Liver (tissue), 8 donors: ENCODE measurements at regions not wholly inside any gene's neighbourhood (a gene's known extent, or its start where the extent isn't known, plus 50 kb on each side); places are given as distances from the start of the nearest gene placed in this dataset.

Experiments
- DNase-seq: peaks from one replicate; pipeline ENCODE4 v3.0.0-alpha.2; 2017; ENCODE audit warnings: low spot score
- H3K27ac ChIP-seq, 2 donors: one replicate each; pipeline ENCODE4 v1.7.0; 2013; ENCODE audit warnings: inconsistent platforms in 2 of 2, low read length in 2 of 2, control low read depth in 1 of 2, low read depth in 1 of 2, mild to moderate bottlenecking in 1 of 2
- H3K27me3 ChIP-seq, 4 donors: one replicate each; pipeline versions ENCODE4 v1.6.1 to v1.7.0; 2013; ENCODE audit warnings: low read length in 3 of 4, inconsistent platforms in 1 of 4, mild to moderate bottlenecking in 1 of 4, moderate library complexity in 1 of 4; ENCODE audit not compliant: control insufficient read depth in 4 of 4, insufficient read depth in 4 of 4
- H3K36me3 ChIP-seq, 4 donors: one replicate each; pipeline versions ENCODE4 v1.6.1 to v1.7.0; 2013; ENCODE audit warnings: low read length in 3 of 4, mild to moderate bottlenecking in 3 of 4, low read depth in 1 of 4, moderate library complexity in 1 of 4; ENCODE audit not compliant: control insufficient read depth in 4 of 4, insufficient read depth in 3 of 4
- H3K4me1 ChIP-seq, 4 donors: one replicate each; pipeline versions ENCODE4 v1.6.1 to v1.7.0; 2013; ENCODE audit warnings: low read length in 3 of 4, mild to moderate bottlenecking in 3 of 4, moderate library complexity in 1 of 4; ENCODE audit not compliant: control insufficient read depth in 4 of 4, insufficient read depth in 4 of 4
- H3K4me3 ChIP-seq, 3 donors: one replicate each; pipeline versions ENCODE4 v1.6.1 to v1.7.0; 2013; ENCODE audit warnings: low read length in 3 of 3, control low read depth in 1 of 3, low read depth in 1 of 3, mild to moderate bottlenecking in 1 of 3
- H3K9ac ChIP-seq, 2 donors: one replicate each; pipeline ENCODE4 v1.7.0; 2013; ENCODE audit warnings: low read length in 2 of 2, mild to moderate bottlenecking in 2 of 2, moderate library complexity in 2 of 2, control low read depth in 1 of 2, low read depth in 1 of 2
- H3K9me3 ChIP-seq, 4 donors: one replicate each; pipeline versions ENCODE4 v1.6.1 to v1.7.0; 2013; ENCODE audit warnings: low read length in 3 of 4; ENCODE audit not compliant: control insufficient read depth in 4 of 4
- ATF3 ChIP-seq: IDR thresholded peaks from 2 replicates; pipeline ENCODE4 v1.6.1; 2016; ENCODE audit warnings: antibody characterized with exemption
- CTCF ChIP-seq: fragments of 150-350 bp; IDR thresholded peaks from 2 replicates; pipeline ENCODE4 v1.5.1; 2017; ENCODE audit warnings: improper control_type of control experiment, low read depth, low read length; ENCODE audit not compliant: missing input control
- EGR1 ChIP-seq, 2 donors: IDR thresholded peaks; 2 replicates each; pipeline ENCODE4 v1.6.1; 2016 to 2018; ENCODE audit warnings: antibody characterized with exemption in 2 of 2, low read depth in 2 of 2
- FOXA1 ChIP-seq: IDR thresholded peaks from 2 replicates; pipeline ENCODE4 v1.6.1; 2016; ENCODE audit warnings: antibody characterized with exemption
- FOXA2 ChIP-seq: IDR thresholded peaks from 2 replicates; pipeline ENCODE4 v1.6.1; 2016; ENCODE audit warnings: antibody characterized with exemption
- GABPA ChIP-seq, 2 donors: IDR thresholded peaks in 1 of 2; conservative IDR thresholded peaks in 1 of 2; 2 replicates each; pipeline ENCODE4 v1.6.1; 2016; ENCODE audit warnings: antibody characterized with exemption in 2 of 2, mild to moderate bottlenecking in 1 of 2, moderate library complexity in 1 of 2
- HNF4A ChIP-seq, 2 donors: conservative IDR thresholded peaks; 2 replicates each; pipeline ENCODE4 v1.6.1; 2016; ENCODE audit warnings: antibody characterized with exemption in 2 of 2, mild to moderate bottlenecking in 2 of 2
- HNF4G ChIP-seq: IDR thresholded peaks from 2 replicates; pipeline ENCODE4 v1.6.1; 2016; ENCODE audit warnings: antibody characterized with exemption
- JUND ChIP-seq, 2 donors: IDR thresholded peaks; 2 replicates each; pipeline ENCODE4 v1.6.1; 2016; ENCODE audit warnings: antibody characterized with exemption in 2 of 2
- MAX ChIP-seq: IDR thresholded peaks from 2 replicates; pipeline ENCODE4 v1.6.1; 2016; ENCODE audit warnings: antibody characterized with exemption
- NR2F2 ChIP-seq: IDR thresholded peaks from 2 replicates; pipeline ENCODE4 v1.6.1; 2016; ENCODE audit warnings: antibody characterized with exemption
- RAD21 ChIP-seq, 2 donors: IDR thresholded peaks; 2 replicates each; pipeline ENCODE4 v1.6.1; 2016; ENCODE audit warnings: antibody characterized with exemption in 2 of 2, mild to moderate bottlenecking in 2 of 2
- REST ChIP-seq: IDR thresholded peaks from 2 replicates; pipeline ENCODE4 v1.6.1; 2016; ENCODE audit warnings: antibody characterized with exemption, mild to moderate bottlenecking
- RXRA ChIP-seq, 2 donors: IDR thresholded peaks; 2 replicates each; pipeline ENCODE4 v1.6.1; 2017 to 2018; ENCODE audit warnings: antibody characterized with exemption in 2 of 2, mild to moderate bottlenecking in 1 of 2
- SP1 ChIP-seq: IDR thresholded peaks from 2 replicates; pipeline ENCODE4 v1.6.1; 2018; ENCODE audit warnings: antibody characterized with exemption, mild to moderate bottlenecking
- TAF1 ChIP-seq: conservative IDR thresholded peaks from 2 replicates; pipeline ENCODE4 v1.6.1; 2016; ENCODE audit warnings: antibody characterized with exemption, mild to moderate bottlenecking
- YY1 ChIP-seq: IDR thresholded peaks from 2 replicates; pipeline ENCODE4 v1.6.1; 2016; ENCODE audit warnings: antibody characterized with exemption, mild to moderate bottlenecking
- ZBTB33 ChIP-seq: IDR thresholded peaks from 2 replicates; pipeline ENCODE4 v1.6.1; 2016; ENCODE audit warnings: antibody characterized with exemption
- WGBS: extraction: QIAGEN DNeasy Blood & Tissue Kit; methylation state at CpG from one replicate; pipeline ENCODE4 v1.1.7; 2013; 5-methylcytosine and 5-hydroxymethylcytosine counted together
- donor health status: healthy.
- donor health status: healthy.
- donor health status: healthy.
- donor health status: healthy.
- donor health status: healthy.

- 91% methylated on average over 6 of the region's 6 CpGs for WGBS
- Histone ChIP-seq H3K27ac (no peak overlapping the region), H3K4me1 (peaks cover 0 to 14% (median 12%) of the 10 kb centered on the region in 4 donors), H3K4me3 (no peak overlapping the region), H3K27me3 (no peaks in the 10 kb centered on the region), H3K9me3 (no peaks in the 10 kb centered on the region), H3K36me3 (no peaks in the 10 kb centered on the region), H3K9ac (no peak overlapping the region)
- DNase-seq = no peak
- no peak for TF ChIP-seq EGR1 (IDR thresholded peaks at IDR 0.05; ENCODE audit: low read depth in 2 of 2)
- no peak for TF ChIP-seq FOXA2
- no peak for TF ChIP-seq RAD21 (IDR thresholded peaks at IDR 0.05)
- no peak for TF ChIP-seq HNF4A (conservative IDR thresholded peaks at IDR 0.05)
- no peak for TF ChIP-seq GABPA (IDR thresholded peaks at IDR 0.05 in 1 of 2, conservative IDR thresholded peaks at IDR 0.05 in 1 of 2)
- no peak for TF ChIP-seq HNF4G
- TF ChIP-seq SP1 = no peak
- TF ChIP-seq YY1 = no peak
- no peak for TF ChIP-seq REST
- no peak for TF ChIP-seq TAF1
- TF ChIP-seq MAX = no peak
- no peak for TF ChIP-seq CTCF
- no peak for TF ChIP-seq NR2F2
- TF ChIP-seq FOXA1 = no peak
- no peak for TF ChIP-seq ATF3
- TF ChIP-seq RXRA (IDR thresholded peaks at IDR 0.05) = no peak
- no peak for TF ChIP-seq ZBTB33
- no peak for TF ChIP-seq JUND (IDR thresholded peaks at IDR 0.05)
Measured at GRCh38 chr15:52960283-52960682, 170.1 kb upstream of the ONECUT1 start.

- Histone ChIP-seq H3K27me3 (no peaks in the 10 kb centered on the region), H3K9ac (no peak overlapping the region), H3K4me1 (no peaks in the 10 kb centered on the region), H3K36me3 (no peaks in the 10 kb centered on the region), H3K4me3 (no peak overlapping the region), H3K27ac (no peak overlapping the region), H3K9me3 (no peaks in the 10 kb centered on the region)
- no peak for DNase-seq
- 92% methylated on average over 2 of the region's 2 CpGs for WGBS
- TF ChIP-seq HNF4G = no peak
- no peak for TF ChIP-seq NR2F2
- no peak for TF ChIP-seq RXRA (IDR thresholded peaks at IDR 0.05)
- TF ChIP-seq FOXA1 = no peak
- no peak for TF ChIP-seq ZBTB33
- TF ChIP-seq REST = no peak
- TF ChIP-seq HNF4A (conservative IDR thresholded peaks at IDR 0.05) = no peak
- TF ChIP-seq FOXA2 = no peak
- TF ChIP-seq EGR1 (IDR thresholded peaks at IDR 0.05; ENCODE audit: low read depth in 2 of 2) = no peak
- no peak for TF ChIP-seq MAX
- TF ChIP-seq SP1 = no peak
- no peak for TF ChIP-seq GABPA (IDR thresholded peaks at IDR 0.05 in 1 of 2, conservative IDR thresholded peaks at IDR 0.05 in 1 of 2)
Measured at GRCh38 chr15:52943746-52944145, 153.6 kb upstream of the ONECUT1 start.
